OCI-LY1 (cell line): ENCODE measurements at regions not wholly inside any gene's neighbourhood (a gene's known extent, or its start where the extent isn't known, plus 50 kb on each side); places are given as distances from the start of the nearest gene placed in this dataset.

ENCODE experiments used
- H2AFZ ChIP-seq: fragments of 200-600 bp; sonication (generic), shearing (Covaris generic); 2 replicates; pipeline ENCODE4 v1.6.0; 2014; ENCODE audit warnings: antibody characterized with exemption, mild to moderate bottlenecking, low read length
- H3F3A ChIP-seq: fragments of 200-600 bp; sonication (generic), shearing (Covaris generic); 2 replicates; pipeline ENCODE4 v1.6.0; 2014; ENCODE audit warnings: mild to moderate bottlenecking, antibody characterized with exemption, low read length, moderate library complexity; ENCODE audit not compliant: insufficient read depth
- H3K27ac ChIP-seq: fragments of 200-600 bp; sonication (generic); 2 replicates; pipeline ENCODE4 v1.5.1; 2014; ENCODE audit warnings: low read length, mixed run types, mild to moderate bottlenecking, low read depth; ENCODE audit not compliant: poor library complexity, severe bottlenecking
- H3K27me3 ChIP-seq: fragments of 200-600 bp; sonication (generic); 2 replicates; pipeline ENCODE4 v1.6.0; 2014; ENCODE audit warnings: antibody characterized with exemption, mild to moderate bottlenecking, low read length, moderate library complexity; ENCODE audit not compliant: insufficient read depth
- H3K36me3 ChIP-seq: fragments of 200-600 bp; sonication (generic); 2 replicates; pipeline ENCODE4 v1.6.1; 2014; ENCODE audit warnings: mild to moderate bottlenecking, antibody characterized with exemption, low read length, moderate library complexity, mixed read lengths; ENCODE audit not compliant: insufficient read depth
- H3K4me1 ChIP-seq: fragments of 200-600 bp; sonication (generic); 2 replicates; pipeline ENCODE4 v1.5.1; 2014; ENCODE audit warnings: mild to moderate bottlenecking, low read length, moderate library complexity; ENCODE audit not compliant: insufficient read depth, severe bottlenecking
- H3K4me2 ChIP-seq: fragments of 200-600 bp; sonication (generic), shearing (Covaris generic); 2 replicates; pipeline ENCODE4 v1.6.1; 2014; ENCODE audit warnings: low read length
- H3K4me3 ChIP-seq: fragments of 200-600 bp; sonication (generic); 2 replicates; pipeline ENCODE4 v1.5.1; 2014; ENCODE audit warnings: low read length, low read depth, mild to moderate bottlenecking, mixed read lengths; ENCODE audit not compliant: poor library complexity, severe bottlenecking
- H3K79me2 ChIP-seq: fragments of 200-600 bp; shearing (Covaris generic); 2 replicates; pipeline ENCODE4 v1.6.1; 2016; ENCODE audit warnings: mixed run types, low read length, mixed read lengths; ENCODE audit not compliant: insufficient read depth
- H3K9ac ChIP-seq: fragments of 200-600 bp; sonication (generic), shearing (Covaris generic); 2 replicates; pipeline ENCODE4 v1.6.1; 2014; ENCODE audit warnings: mild to moderate bottlenecking, low read length, mixed read lengths
- H3K9me2 ChIP-seq: fragments of 200-600 bp; sonication (generic), shearing (Covaris generic); 2 replicates; pipeline ENCODE4 v1.6.1; 2014; ENCODE audit warnings: low read depth, mild to moderate bottlenecking, low read length, mixed read lengths
- H3K9me3 ChIP-seq: fragments of 200-600 bp; shearing (Covaris generic); 2 replicates; pipeline ENCODE4 v1.6.1; 2014; ENCODE audit warnings: low read length, mixed read lengths
- H4K20me1 ChIP-seq: fragments of 200-600 bp; sonication (generic), shearing (Covaris generic); 2 replicates; pipeline ENCODE4 v1.6.0; 2016; ENCODE audit warnings: mild to moderate bottlenecking, low read length; ENCODE audit not compliant: insufficient read depth
- EZH2 ChIP-seq: fragments of 200-600 bp; sonication (generic), shearing (Covaris generic); IDR thresholded peaks from 2 replicates; pipeline ENCODE4 v1.8.0; 2017; ENCODE audit warnings: borderline replicate concordance, mixed run types, mild to moderate bottlenecking, antibody characterized with exemption, low read length, moderate library complexity, mixed read lengths
- TF ChIP-seq, protein P1 (sequence below): fragments of 200-600 bp; sonication (generic), shearing (Covaris generic); IDR thresholded peaks from 2 replicates; pipeline ENCODE4 v1.5.1; 2017; ENCODE audit warnings: mild to moderate bottlenecking, antibody characterized with exemption, low read length, moderate library complexity, mixed read lengths

DNA sequence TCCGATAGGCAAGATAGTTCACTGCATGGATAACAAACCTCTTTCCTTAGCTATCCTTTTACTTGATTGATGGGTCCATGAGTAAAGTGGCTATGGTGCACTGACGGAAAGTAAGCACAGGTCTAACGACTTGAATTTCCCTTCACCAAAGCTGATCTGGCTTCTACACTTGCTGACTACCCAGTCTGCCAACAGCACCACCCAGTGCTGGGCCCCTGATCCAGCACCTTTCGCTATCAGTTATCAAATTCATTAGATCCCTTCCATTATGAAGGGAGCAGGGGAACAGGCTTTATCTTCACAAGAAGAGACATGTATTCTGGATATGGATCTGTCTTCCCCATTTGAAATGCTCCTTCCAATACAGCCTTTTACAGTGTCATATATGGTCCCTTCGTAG lies 855.9 kb downstream of the GRID1 start:
- no peak overlapping the region for H3K27ac ChIP-seq
- no peaks in the 10 kb centered on the region for H3K4me1 ChIP-seq
- no peaks in the 10 kb centered on the region for H3F3A ChIP-seq
- no peaks in the 10 kb centered on the region for H3K36me3 ChIP-seq
- no peaks in the 10 kb centered on the region for H4K20me1 ChIP-seq
- no peaks in the 10 kb centered on the region for H3K9me3 ChIP-seq
- H3K9me2 ChIP-seq: no peaks in the 10 kb centered on the region
- H3K4me2 ChIP-seq: no peak overlapping the region
- TF ChIP-seq, protein P1, sequence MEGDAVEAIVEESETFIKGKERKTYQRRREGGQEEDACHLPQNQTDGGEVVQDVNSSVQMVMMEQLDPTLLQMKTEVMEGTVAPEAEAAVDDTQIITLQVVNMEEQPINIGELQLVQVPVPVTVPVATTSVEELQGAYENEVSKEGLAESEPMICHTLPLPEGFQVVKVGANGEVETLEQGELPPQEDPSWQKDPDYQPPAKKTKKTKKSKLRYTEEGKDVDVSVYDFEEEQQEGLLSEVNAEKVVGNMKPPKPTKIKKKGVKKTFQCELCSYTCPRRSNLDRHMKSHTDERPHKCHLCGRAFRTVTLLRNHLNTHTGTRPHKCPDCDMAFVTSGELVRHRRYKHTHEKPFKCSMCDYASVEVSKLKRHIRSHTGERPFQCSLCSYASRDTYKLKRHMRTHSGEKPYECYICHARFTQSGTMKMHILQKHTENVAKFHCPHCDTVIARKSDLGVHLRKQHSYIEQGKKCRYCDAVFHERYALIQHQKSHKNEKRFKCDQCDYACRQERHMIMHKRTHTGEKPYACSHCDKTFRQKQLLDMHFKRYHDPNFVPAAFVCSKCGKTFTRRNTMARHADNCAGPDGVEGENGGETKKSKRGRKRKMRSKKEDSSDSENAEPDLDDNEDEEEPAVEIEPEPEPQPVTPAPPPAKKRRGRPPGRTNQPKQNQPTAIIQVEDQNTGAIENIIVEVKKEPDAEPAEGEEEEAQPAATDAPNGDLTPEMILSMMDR: no peak
- no peak for TF ChIP-seq EZH2
- no peaks in the 10 kb centered on the region for H3K79me2 ChIP-seq
- no peak overlapping the region for H3K9ac ChIP-seq
- no peaks in the 10 kb centered on the region for H3K27me3 ChIP-seq
- no peak overlapping the region for H3K4me3 ChIP-seq
- H2AFZ ChIP-seq: no peak overlapping the region

DNA sequence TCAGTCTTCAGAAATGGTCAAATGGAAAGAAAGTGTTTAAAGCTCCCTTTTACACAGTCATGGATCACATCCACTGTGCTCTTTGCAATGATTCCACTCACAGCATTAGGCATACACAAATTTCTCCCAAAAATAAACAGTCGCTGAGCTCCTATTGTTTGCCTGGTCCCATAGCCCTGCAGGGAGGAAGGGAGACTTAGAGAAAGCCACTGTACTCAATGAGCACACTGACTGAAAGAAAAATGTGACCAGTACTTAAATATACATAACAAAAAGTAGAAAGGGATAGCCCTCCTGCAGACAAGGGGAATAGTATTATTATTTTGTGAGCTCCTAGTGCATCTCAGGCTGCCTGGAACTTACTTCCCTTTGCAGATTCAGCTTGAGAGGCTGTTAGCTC lies 853.2 kb downstream of the GRID1 start:
- no peak overlapping the region for H3K4me2 ChIP-seq
- no peaks in the 10 kb centered on the region for H3K27me3 ChIP-seq
- no peaks in the 10 kb centered on the region for H3K79me2 ChIP-seq
- no peak overlapping the region for H3K9ac ChIP-seq
- no peaks in the 10 kb centered on the region for H3K36me3 ChIP-seq
- no peaks in the 10 kb centered on the region for H3K9me2 ChIP-seq
- H4K20me1 ChIP-seq: no peaks in the 10 kb centered on the region
- H3K4me1 ChIP-seq: no peaks in the 10 kb centered on the region
- H3K27ac ChIP-seq: no peak overlapping the region
- H3K9me3 ChIP-seq: no peaks in the 10 kb centered on the region
- TF ChIP-seq EZH2: no peak
- TF ChIP-seq, protein P1: no peak
- no peak overlapping the region for H2AFZ ChIP-seq
- no peaks in the 10 kb centered on the region for H3F3A ChIP-seq
- H3K4me3 ChIP-seq: no peak overlapping the region

DNA sequence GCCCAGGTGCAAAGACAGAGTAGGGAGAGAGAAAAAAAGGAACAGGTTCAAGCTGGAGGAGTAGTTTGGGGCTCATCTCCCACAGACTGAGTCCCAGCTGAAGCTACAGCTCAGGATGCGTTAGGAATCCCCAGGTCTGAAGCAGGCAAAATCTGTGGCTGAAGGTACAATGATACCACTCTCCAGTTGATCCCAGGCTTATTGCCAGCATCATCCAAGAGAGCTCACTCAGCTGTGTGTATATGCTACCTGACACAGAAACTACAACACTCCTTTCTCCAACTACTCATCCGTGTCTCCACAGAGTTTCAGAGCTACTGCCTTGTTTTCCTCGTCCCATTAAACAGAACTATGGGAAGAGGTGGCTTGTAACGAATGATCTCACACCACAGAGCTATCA lies 851.3 kb downstream of the GRID1 start:
- H3K27ac ChIP-seq: no peak overlapping the region

More for the DNA sequence above, 851.3 kb downstream of the GRID1 start:
- Histone ChIP-seq H3K9ac (no peak overlapping the region), H3K4me1 (no peaks in the 10 kb centered on the region), H3K9me3 (no peaks in the 10 kb centered on the region), H3K79me2 (no peaks in the 10 kb centered on the region), H3K4me2 (no peak overlapping the region), H4K20me1 (no peaks in the 10 kb centered on the region), H3K36me3 (no peaks in the 10 kb centered on the region), H3K4me3 (no peak overlapping the region), H3K9me2 (no peaks in the 10 kb centered on the region), H3K27me3 (no peaks in the 10 kb centered on the region), H3F3A (no peaks in the 10 kb centered on the region), H2AFZ (no peak overlapping the region)
- TF ChIP-seq EZH2: no peak
- TF ChIP-seq, protein P1: no peak
